IMR-90 (cell line): ENCODE measurements at regions not wholly inside any gene's neighbourhood (a gene's known extent, or its start where the extent isn't known, plus 50 kb on each side); places are given as distances from the start of the nearest gene placed in this dataset.

ENCODE experiments used
- ATAC-seq: fragments of 200-7000 bp; cut with Tn5 transposase; 2 replicates; pipeline ENCODE4 v1.9.1; 2020; ENCODE audit warnings: low read depth, mild to moderate bottlenecking, moderate library complexity
- BruUV-seq: library from RNA; stranded (reverse); fragments of 400-500 nt; replicated peaks from 2 replicates; lab custom pipeline; 2021; lab: Mats Ljungman, UMichigan
- CTCF ChIA-PET: fragments of 300-600 bp; formaldehyde crosslinking; extraction: SDS; loops from one replicate; lab custom pipeline; 2021; ENCODE audit warnings: antibody characterized with exemption; lab: Yijun Ruan, JAX
- POLR2A ChIA-PET: fragments of 300-600 bp; sonication (Branson Sonifier 250); formaldehyde crosslinking; loops from one replicate; lab custom pipeline; 2022; ENCODE audit warnings: antibody characterized with exemption; ENCODE audit not compliant: unreplicated experiment; lab: Charles Lee
- DNase-seq: peaks from one replicate; pipeline ENCODE4 v3.0.0; 2013
- H2AFZ ChIP-seq: replicated peaks from 2 replicates; pipeline ENCODE3; 2013; ENCODE audit warnings: low read length, mild to moderate bottlenecking; ENCODE audit not compliant: poor library complexity
- H2AK5ac ChIP-seq: 2 replicates; pipeline ENCODE4 v1.6.1; 2013; ENCODE audit warnings: low read depth, low read length, inconsistent platforms
- H2AK9ac ChIP-seq: replicated peaks from 2 replicates; pipeline ENCODE3; 2013; ENCODE audit warnings: mild to moderate bottlenecking, low read depth, low read length, moderate library complexity; ENCODE audit not compliant: poor library complexity
- H2BK120ac ChIP-seq: 2 replicates; pipeline ENCODE4 v1.6.1; 2013; ENCODE audit warnings: low read depth, low read length, inconsistent platforms
- H2BK15ac ChIP-seq: 3 replicates; pipeline ENCODE4 v1.6.1; 2013; ENCODE audit warnings: low read depth, low read length, inconsistent platforms
- H2BK20ac ChIP-seq: 2 replicates; pipeline ENCODE4 v1.6.1; 2013; ENCODE audit warnings: low read depth, mild to moderate bottlenecking, inconsistent platforms, low read length, moderate library complexity
- H2BK5ac ChIP-seq: 2 replicates; pipeline ENCODE4 v1.6.1; 2013; ENCODE audit warnings: mild to moderate bottlenecking, low read depth, low read length, inconsistent platforms; ENCODE audit not compliant: poor library complexity, severe bottlenecking
- H3K14ac ChIP-seq: replicated peaks from 2 replicates; pipeline ENCODE4 v1.6.1; 2013; ENCODE audit warnings: low read depth, low read length, inconsistent platforms
- H3K18ac ChIP-seq: 2 replicates; pipeline ENCODE4 v1.6.1; 2013; ENCODE audit warnings: low read depth, low read length, control low read depth
- H3K23ac ChIP-seq: 2 replicates; pipeline ENCODE4 v1.6.1; 2013; ENCODE audit warnings: low read depth, low read length, inconsistent platforms
- H3K27ac ChIP-seq: 2 replicates; pipeline ENCODE4 v1.5.1; 2013; ENCODE audit warnings: mild to moderate bottlenecking, control low read depth, low read length; ENCODE audit not compliant: insufficient read depth
- H3K27me3 ChIP-seq: 2 replicates; pipeline ENCODE4 v1.6.1; 2013; ENCODE audit warnings: low read length; ENCODE audit not compliant: control insufficient read depth, insufficient read depth
- H3K36me3 ChIP-seq: 2 replicates; pipeline ENCODE4 v1.6.1; 2013; ENCODE audit warnings: low read length, mixed read lengths; ENCODE audit not compliant: control insufficient read depth, insufficient read depth
- H3K4ac ChIP-seq: 2 replicates; pipeline ENCODE4 v1.6.1; 2013; ENCODE audit warnings: low read depth, low read length, inconsistent platforms
- H3K4me1 ChIP-seq: 2 replicates; pipeline ENCODE4 v1.6.1; 2013; ENCODE audit warnings: low read length, mixed read lengths; ENCODE audit not compliant: control insufficient read depth, insufficient read depth
- H3K4me2 ChIP-seq: 2 replicates; pipeline ENCODE4 v1.6.1; 2013; ENCODE audit warnings: low read depth, mild to moderate bottlenecking, control low read depth, low read length, moderate library complexity
- H3K4me3 ChIP-seq: 2 replicates; pipeline ENCODE4 v1.5.1; 2013; ENCODE audit warnings: low read depth, mild to moderate bottlenecking, control low read depth, low read length, moderate library complexity; ENCODE audit not compliant: insufficient read depth
- H3K56ac ChIP-seq: 2 replicates; pipeline ENCODE4 v1.6.1; 2013; ENCODE audit warnings: low read length, inconsistent platforms; ENCODE audit not compliant: insufficient read depth; ENCODE audit errors: extremely low read depth
- H3K79me1 ChIP-seq, 2 experiments: 2 replicates each; pipeline ENCODE4 v1.6.1; 2013; ENCODE audit warnings: low read length in 2 of 2, inconsistent platforms in 1 of 2, low read depth in 1 of 2
- H3K9ac ChIP-seq: 2 replicates; pipeline ENCODE4 v1.6.1; 2013; ENCODE audit warnings: low read depth, low read length, control low read depth
- H3K9me1 ChIP-seq: 2 replicates; pipeline ENCODE4 v1.6.1; 2013; ENCODE audit warnings: low read length, inconsistent platforms; ENCODE audit not compliant: insufficient read depth
- H3K9me3 ChIP-seq: 2 replicates; pipeline ENCODE4 v1.6.1; 2013; ENCODE audit warnings: low read length; ENCODE audit not compliant: control insufficient read depth, insufficient read depth
- H4K20me1 ChIP-seq: 2 replicates; pipeline ENCODE4 v1.6.1; 2013; ENCODE audit warnings: low read length, inconsistent platforms; ENCODE audit not compliant: insufficient read depth
- H4K5ac ChIP-seq: 2 replicates; pipeline ENCODE4 v1.6.1; 2013; ENCODE audit warnings: mild to moderate bottlenecking, low read depth, low read length, control low read depth
- H4K8ac ChIP-seq, 2 experiments: 2 replicates each; pipeline ENCODE4 v1.6.1; 2013; ENCODE audit warnings: low read depth in 2 of 2, low read length in 2 of 2, control low read depth in 1 of 2, inconsistent platforms in 1 of 2
- H4K91ac ChIP-seq: 2 replicates; pipeline ENCODE4 v1.6.1; 2013; ENCODE audit warnings: low read depth, low read length, inconsistent platforms; ENCODE audit not compliant: insufficient read depth
- BHLHE40 ChIP-seq: fragments of 150-350 bp; IDR thresholded peaks from 2 replicates; pipeline ENCODE4 v1.6.1; 2016; ENCODE audit warnings: mild to moderate bottlenecking, low read depth, low read length
- CEBPB ChIP-seq: IDR thresholded peaks from 2 replicates; pipeline ENCODE4 v1.6.1; 2012; ENCODE audit warnings: low read depth, low read length, improper control_type of control experiment
- CHD1 ChIP-seq: IDR thresholded peaks from 2 replicates; pipeline ENCODE4 v1.6.1; 2012; ENCODE audit warnings: low read depth, low read length, improper control_type of control experiment
- FOS ChIP-seq: fragments of 150-350 bp; IDR thresholded peaks from 2 replicates; pipeline ENCODE4 v1.6.1; 2016; ENCODE audit warnings: low read depth, low read length
- MAFK ChIP-seq: IDR thresholded peaks from 2 replicates; pipeline ENCODE4 v1.6.1; 2012; ENCODE audit warnings: low read depth, low read length, improper control_type of control experiment
- MAZ ChIP-seq: IDR thresholded peaks from 2 replicates; pipeline ENCODE4 v1.6.1; 2012; ENCODE audit warnings: low read depth, mild to moderate bottlenecking, low read length, improper control_type of control experiment, moderate library complexity, borderline replicate concordance
- MXI1 ChIP-seq: IDR thresholded peaks from 2 replicates; pipeline ENCODE4 v1.6.1; 2012; ENCODE audit warnings: low read depth, mild to moderate bottlenecking, low read length, moderate library complexity, borderline replicate concordance
- NFE2L2 ChIP-seq: fragments of 150-350 bp; IDR thresholded peaks from 2 replicates; pipeline ENCODE4 v1.6.1; 2016; ENCODE audit warnings: low read depth, mild to moderate bottlenecking, low read length
- POLR2A ChIP-seq: IDR thresholded peaks from 2 replicates; pipeline ENCODE4 v1.6.1; 2012; ENCODE audit warnings: mild to moderate bottlenecking, low read depth, low read length
- RAD21 ChIP-seq: IDR thresholded peaks from 2 replicates; pipeline ENCODE4 v1.6.1; 2012; ENCODE audit warnings: low read length, improper control_type of control experiment
- RCOR1 ChIP-seq: IDR thresholded peaks from 2 replicates; pipeline ENCODE4 v1.6.1; 2012; ENCODE audit warnings: mild to moderate bottlenecking, low read length, improper control_type of control experiment; ENCODE audit not compliant: insufficient replicate concordance
- RFX5 ChIP-seq: IDR thresholded peaks from 2 replicates; pipeline ENCODE4 v1.8.0; 2012; ENCODE audit warnings: low read depth, mild to moderate bottlenecking, low read length, moderate library complexity
- SMC3 ChIP-seq: fragments of 150-350 bp; IDR thresholded peaks from 2 replicates; pipeline ENCODE4 v1.6.1; 2016; ENCODE audit warnings: low read depth, mild to moderate bottlenecking, antibody characterized with exemption, low read length, moderate library complexity
- WGBS, 2 experiments: methylation state at CpG; one replicate each; pipeline versions ENCODE4 v1.1.5 to v1.1.7; 2013; ENCODE audit warnings: missing lambda C conversion rate in 2 of 2; ENCODE audit not compliant: insufficient read length in 1 of 2; ENCODE audit errors: extremely low coverage in 2 of 2; 5-methylcytosine and 5-hydroxymethylcytosine counted together
- dilution Hi-C: fragments of 300-500 bp; cut with HindIII; formaldehyde crosslinking; loops from one replicate; pipeline ENCODE4 v1.14.3; 2018; ENCODE audit warnings: low sequenced_read_pairs; ENCODE audit not compliant: unreplicated experiment
- in situ Hi-C: fragments of 300-500 bp; cut with MboI; formaldehyde crosslinking; loops from 3 replicates; pipeline ENCODE4 v1.14.3; 2019; ENCODE audit warnings: low sequenced_read_pairs, inconsistent platforms, mixed read lengths
- intact Hi-C: fragments of 100-400 bp; cut with micrococcal nuclease; formaldehyde crosslinking; loops from 2 replicates; pipeline ENCODE4 v1.10.0; 2022
- TF ChIP-seq, protein P1 (sequence below): fragments of 150-350 bp; IDR thresholded peaks from 2 replicates; pipeline ENCODE4 v1.6.1; 2017; ENCODE audit warnings: mild to moderate bottlenecking, antibody characterized with exemption, low read length, low read depth
- TF ChIP-seq, protein P2 (sequence below): conservative IDR thresholded peaks from 2 replicates; pipeline ENCODE4 v1.5.1; 2012; ENCODE audit warnings: mild to moderate bottlenecking, low read depth, low read length, improper control_type of control experiment
- TF ChIP-seq, protein P3 (sequence below): fragments of 150-350 bp; IDR thresholded peaks from 2 replicates; pipeline ENCODE4 v1.6.1; 2016; ENCODE audit warnings: low read depth, mild to moderate bottlenecking, low read length, moderate library complexity, borderline replicate concordance

DNA sequence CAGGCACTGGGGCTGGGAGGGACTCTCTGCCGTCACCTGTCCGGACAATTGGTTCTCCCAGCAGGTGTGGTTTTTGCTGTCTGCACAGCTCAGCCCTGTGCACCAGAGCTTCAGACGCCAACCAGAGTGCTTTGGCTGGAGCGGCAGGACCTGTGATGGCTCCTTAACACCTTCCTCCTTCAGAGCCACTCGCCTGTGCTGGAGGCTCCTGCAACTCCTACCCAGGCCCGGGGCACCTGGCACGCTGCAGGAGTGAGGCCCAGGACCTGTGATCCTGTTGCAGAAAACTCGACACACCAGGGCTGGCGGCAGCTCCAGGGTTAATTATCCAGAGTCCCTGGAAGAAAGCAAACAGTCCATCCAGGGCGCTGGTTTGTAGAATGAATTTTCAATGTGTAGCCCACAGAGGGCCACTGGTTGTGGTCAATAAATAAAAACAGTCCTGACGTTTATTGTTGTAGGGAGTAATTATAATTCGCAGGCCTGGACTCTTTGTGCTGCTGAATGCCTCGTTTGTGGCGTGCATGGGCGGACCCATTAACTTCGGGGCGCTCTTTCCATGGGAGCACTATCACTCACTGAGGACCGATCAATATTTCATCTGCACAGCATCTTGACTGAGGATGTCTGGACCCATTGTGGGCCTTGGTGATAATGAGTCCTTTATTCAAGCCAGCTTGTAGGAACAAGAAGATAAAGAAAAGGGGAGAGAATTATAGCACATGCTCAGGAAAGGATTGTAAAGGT lies 339.7 kb upstream of the IRX4 start:
- WGBS, 2 experiments: 90% methylated on average over 4 of the region's 18 CpGs; no CpG with 5 or more reads in 1 of the 2 experiments
- dilution Hi-C loops: no loop called here
- intact Hi-C loops: no loop called here

More for the DNA sequence above, 339.7 kb upstream of the IRX4 start:
- DNase-seq: no peak
- H3K18ac ChIP-seq: no peak overlapping the region
- H3K56ac ChIP-seq: no peak overlapping the region
- no peak overlapping the region for H3K9ac ChIP-seq
- ChIA-PET CTCF (no interaction called here), POLR2A (no interaction called here)
- H2BK120ac ChIP-seq: no peak overlapping the region
- H4K5ac ChIP-seq: no peak overlapping the region
- H3K23ac ChIP-seq: no peak overlapping the region
- H3K4ac ChIP-seq: no peak overlapping the region
- H2BK20ac ChIP-seq: no peak overlapping the region
- no peak overlapping the region for H4K91ac ChIP-seq
- H3K4me1 ChIP-seq: no peaks in the 10 kb centered on the region
- BruUV-seq: no TSS peak
- H2BK15ac ChIP-seq: no peak overlapping the region
- no peak overlapping the region for H4K8ac ChIP-seq
- H2AK5ac ChIP-seq: no peak overlapping the region
- no peaks in the 10 kb centered on the region for H4K20me1 ChIP-seq
- no peak overlapping the region for H2AFZ ChIP-seq
- H3K79me1 ChIP-seq: no peaks in the 10 kb centered on the region
- H2BK5ac ChIP-seq: no peak overlapping the region
- no peak overlapping the region for H3K4me3 ChIP-seq
- H3K36me3 ChIP-seq: no peaks in the 10 kb centered on the region
- H3K27me3 ChIP-seq: no peaks in the 10 kb centered on the region
- H3K9me1 ChIP-seq: no peaks in the 10 kb centered on the region
- H3K9me3 ChIP-seq: peaks cover 22% of the 10 kb centered on the region
- no peak overlapping the region for H3K27ac ChIP-seq
- H2AK9ac ChIP-seq: no peak overlapping the region
- no peak overlapping the region for H3K4me2 ChIP-seq
- H3K14ac ChIP-seq: no peak overlapping the region
- no peak for ATAC-seq
- in situ Hi-C loops: no loop called here
- TF ChIP-seq, protein P1, sequence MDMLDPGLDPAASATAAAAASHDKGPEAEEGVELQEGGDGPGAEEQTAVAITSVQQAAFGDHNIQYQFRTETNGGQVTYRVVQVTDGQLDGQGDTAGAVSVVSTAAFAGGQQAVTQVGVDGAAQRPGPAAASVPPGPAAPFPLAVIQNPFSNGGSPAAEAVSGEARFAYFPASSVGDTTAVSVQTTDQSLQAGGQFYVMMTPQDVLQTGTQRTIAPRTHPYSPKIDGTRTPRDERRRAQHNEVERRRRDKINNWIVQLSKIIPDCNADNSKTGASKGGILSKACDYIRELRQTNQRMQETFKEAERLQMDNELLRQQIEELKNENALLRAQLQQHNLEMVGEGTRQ: no peak
- TF ChIP-seq RFX5: no peak
- TF ChIP-seq CHD1: no peak
- TF ChIP-seq SMC3: no peak
- no peak for TF ChIP-seq BHLHE40
- TF ChIP-seq MXI1: no peak
- TF ChIP-seq, protein P2, sequence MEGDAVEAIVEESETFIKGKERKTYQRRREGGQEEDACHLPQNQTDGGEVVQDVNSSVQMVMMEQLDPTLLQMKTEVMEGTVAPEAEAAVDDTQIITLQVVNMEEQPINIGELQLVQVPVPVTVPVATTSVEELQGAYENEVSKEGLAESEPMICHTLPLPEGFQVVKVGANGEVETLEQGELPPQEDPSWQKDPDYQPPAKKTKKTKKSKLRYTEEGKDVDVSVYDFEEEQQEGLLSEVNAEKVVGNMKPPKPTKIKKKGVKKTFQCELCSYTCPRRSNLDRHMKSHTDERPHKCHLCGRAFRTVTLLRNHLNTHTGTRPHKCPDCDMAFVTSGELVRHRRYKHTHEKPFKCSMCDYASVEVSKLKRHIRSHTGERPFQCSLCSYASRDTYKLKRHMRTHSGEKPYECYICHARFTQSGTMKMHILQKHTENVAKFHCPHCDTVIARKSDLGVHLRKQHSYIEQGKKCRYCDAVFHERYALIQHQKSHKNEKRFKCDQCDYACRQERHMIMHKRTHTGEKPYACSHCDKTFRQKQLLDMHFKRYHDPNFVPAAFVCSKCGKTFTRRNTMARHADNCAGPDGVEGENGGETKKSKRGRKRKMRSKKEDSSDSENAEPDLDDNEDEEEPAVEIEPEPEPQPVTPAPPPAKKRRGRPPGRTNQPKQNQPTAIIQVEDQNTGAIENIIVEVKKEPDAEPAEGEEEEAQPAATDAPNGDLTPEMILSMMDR: no peak
- no peak for TF ChIP-seq RCOR1
- no peak for TF ChIP-seq POLR2A
- no peak for TF ChIP-seq RAD21
- TF ChIP-seq FOS: no peak
- TF ChIP-seq, protein P3, sequence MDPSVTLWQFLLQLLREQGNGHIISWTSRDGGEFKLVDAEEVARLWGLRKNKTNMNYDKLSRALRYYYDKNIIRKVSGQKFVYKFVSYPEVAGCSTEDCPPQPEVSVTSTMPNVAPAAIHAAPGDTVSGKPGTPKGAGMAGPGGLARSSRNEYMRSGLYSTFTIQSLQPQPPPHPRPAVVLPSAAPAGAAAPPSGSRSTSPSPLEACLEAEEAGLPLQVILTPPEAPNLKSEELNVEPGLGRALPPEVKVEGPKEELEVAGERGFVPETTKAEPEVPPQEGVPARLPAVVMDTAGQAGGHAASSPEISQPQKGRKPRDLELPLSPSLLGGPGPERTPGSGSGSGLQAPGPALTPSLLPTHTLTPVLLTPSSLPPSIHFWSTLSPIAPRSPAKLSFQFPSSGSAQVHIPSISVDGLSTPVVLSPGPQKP: no peak
- no peak for TF ChIP-seq MAFK
- TF ChIP-seq CEBPB: no peak
- no peak for TF ChIP-seq NFE2L2
- no peak for TF ChIP-seq MAZ
